Kidney glomerular epithelial cell (primary cell): ENCODE measurements at regions not wholly inside any gene's neighbourhood (a gene's known extent, or its start where the extent isn't known, plus 50 kb on each side); places are given as distances from the start of the nearest gene placed in this dataset.

Experiments
- DNase-seq: peaks from one replicate; lab custom pipeline; 2025; lab: John Stamatoyannopoulos, UW

DNA sequence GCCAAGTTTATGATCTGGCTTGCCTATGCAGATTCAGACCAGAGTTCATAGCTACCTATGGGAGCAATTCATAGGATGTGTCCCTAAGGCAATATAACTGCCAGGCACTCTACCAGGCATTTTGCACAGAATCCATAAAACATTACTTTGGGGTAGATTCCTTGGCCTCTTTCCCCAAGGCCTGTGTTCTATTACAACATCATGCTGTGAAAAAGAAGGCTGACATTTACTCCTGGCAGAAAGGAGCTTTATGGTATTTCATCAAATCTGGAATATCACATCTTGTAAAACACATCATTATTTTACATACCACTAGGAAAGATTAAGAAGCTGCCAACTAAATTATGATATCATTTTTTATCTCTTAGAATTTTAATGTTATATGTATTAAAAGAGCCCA, 287.0 kb upstream of the MARCKS start:
- DNase-seq, result no peak

DNA sequence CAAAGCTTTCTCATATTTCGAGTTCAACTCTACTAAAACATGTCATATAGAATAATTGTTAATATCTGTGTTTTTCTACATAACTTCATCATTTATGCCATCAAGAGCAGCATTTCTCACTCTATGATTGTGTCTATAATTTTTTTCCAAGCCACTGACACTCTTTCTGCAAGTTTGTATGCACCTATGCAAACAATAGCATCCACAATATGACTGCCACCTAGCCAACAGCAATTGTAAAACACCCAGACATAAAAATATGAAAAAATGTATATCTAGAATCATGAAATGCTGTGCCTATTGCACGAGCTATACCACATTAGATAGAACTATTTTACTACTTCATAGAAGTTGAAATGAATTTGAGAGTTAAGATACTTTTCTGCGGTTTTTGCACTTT, 286.5 kb upstream of the MARCKS start:
- DNase-seq, result no peak

DNA sequence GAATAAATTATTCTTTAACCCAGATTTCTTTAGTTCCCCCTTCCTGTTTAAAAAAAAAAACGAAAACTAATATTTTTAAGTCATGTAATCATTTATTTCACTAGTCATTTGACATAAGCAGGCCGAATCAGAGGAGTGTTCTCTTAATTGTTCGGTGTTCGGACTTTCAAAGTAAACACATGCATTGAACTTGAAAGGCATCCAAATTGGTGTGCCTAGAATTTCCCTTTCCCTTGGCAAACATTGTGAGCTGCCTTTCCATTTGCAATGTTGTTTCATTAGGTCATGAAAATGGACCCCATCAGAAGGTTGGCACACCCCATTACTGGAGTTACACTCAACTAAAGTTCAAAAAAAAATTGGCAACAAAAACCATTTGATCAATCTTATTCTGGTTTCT, 283.0 kb upstream of the MARCKS start:
- no peak for DNase-seq

DNA sequence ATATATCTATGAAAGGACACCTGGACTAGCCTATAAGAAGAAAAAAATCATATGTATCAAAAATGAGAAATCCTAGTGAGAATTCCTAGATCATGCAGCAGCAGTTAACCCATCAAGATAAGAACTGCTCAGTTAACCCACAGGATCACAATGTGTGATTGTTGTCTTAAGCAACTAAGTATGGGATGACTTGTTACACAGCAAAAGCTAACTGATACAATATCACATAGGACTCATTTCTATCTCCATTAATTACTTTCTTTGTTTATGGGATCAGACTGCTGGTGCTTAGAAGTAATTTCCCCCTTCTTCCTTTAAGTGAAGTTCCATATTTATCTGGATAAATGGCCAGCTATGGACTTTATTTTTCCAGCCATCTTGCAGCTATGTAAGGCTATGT, 280.8 kb upstream of the MARCKS start:
- DNase-seq, result no peak

GRCh38 chr6:113578691-113579090, 278.5 kb upstream of the MARCKS start:
- DNase-seq, result no peak

GRCh38 chr6:113584767-113585166, 272.4 kb upstream of the MARCKS start:
- no peak for DNase-seq

- no peak for DNase-seq
Observed at GRCh38 chr6:113585246-113585645, 271.9 kb upstream of the MARCKS start.

GRCh38 chr6:113586413-113587077, 270.6 kb upstream of the MARCKS start:
- no peak for DNase-seq

- DNase-seq, result no peak
Observed at GRCh38 chr6:113587078-113587699, 270.0 kb upstream of the MARCKS start.

- DNase-seq, result no peak
Observed at GRCh38 chr6:113588646-113589045, 268.5 kb upstream of the MARCKS start.

GRCh38 chr6:113591896-113592827, 265.0 kb upstream of the MARCKS start:
- peak; percentile 45 for DNase-seq

DNA sequence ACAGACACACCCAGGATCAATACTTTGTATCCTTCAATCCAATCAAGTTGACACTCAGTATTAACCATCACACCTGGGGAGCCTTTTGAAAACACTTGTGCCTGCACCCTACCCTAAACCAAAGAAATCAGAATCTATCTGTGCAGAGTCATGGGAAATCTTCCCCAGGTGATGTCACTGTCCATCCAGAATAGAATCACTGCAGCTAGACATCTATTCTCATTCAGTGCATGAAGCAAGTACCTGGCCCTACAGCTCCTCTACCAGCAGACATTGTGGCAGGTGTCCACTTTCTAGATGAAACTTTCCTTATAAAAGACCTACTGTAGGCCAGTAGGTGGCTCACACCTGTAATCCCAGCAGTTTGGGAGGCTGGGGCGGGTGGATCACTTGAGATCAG, 262.4 kb upstream of the MARCKS start:
- no peak for DNase-seq

DNA sequence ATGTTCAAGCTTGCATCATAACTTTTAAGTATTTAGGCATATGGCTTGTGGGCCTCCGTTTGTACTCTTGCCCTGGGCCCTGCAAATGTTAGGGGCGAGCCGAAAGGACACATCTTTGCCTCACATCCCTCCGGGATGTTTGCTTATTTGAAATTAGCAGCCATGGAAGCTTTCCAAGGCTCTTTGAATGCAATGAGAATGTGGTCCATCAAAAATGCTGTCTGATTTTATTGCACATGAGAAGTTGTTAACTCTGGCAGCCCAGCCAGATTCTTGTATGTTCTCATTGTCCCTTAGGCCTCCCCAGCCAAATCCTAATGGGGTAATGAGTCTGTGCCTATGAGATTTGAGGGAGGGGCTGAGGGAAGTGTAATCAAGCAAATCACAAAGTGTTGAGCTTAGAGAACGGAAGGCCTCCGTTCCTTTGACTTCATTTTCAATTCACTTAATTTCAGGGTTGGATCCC, 261.2 kb upstream of the MARCKS start:
- no peak for DNase-seq

- DNase-seq, result no peak
Observed at GRCh38 chr6:113596387-113597230, 260.5 kb upstream of the MARCKS start.

DNA sequence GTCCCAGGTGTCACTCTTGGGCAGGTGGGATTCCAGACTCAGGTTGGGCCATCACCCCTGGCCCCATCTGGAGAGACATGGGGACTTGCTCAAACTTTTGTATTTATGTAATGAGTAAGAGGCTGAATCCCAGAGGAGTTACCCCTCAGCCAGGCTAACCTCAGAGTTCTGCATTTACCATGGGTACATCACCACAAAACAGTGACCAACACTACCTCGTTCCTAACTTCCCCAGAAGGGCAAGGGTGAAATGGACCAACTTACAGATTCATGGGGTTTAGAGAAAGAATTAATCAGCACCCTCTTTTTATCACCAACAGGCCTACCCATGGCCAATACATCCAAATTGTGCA, 259.9 kb upstream of the MARCKS start:
- DNase-seq, result no peak

GRCh38 chr6:113598786-113599185, 258.4 kb upstream of the MARCKS start:
- DNase-seq, result no peak

GRCh38 chr6:113599444-113599843, 257.7 kb upstream of the MARCKS start:
- DNase-seq, result peak; percentile 9

DNA sequence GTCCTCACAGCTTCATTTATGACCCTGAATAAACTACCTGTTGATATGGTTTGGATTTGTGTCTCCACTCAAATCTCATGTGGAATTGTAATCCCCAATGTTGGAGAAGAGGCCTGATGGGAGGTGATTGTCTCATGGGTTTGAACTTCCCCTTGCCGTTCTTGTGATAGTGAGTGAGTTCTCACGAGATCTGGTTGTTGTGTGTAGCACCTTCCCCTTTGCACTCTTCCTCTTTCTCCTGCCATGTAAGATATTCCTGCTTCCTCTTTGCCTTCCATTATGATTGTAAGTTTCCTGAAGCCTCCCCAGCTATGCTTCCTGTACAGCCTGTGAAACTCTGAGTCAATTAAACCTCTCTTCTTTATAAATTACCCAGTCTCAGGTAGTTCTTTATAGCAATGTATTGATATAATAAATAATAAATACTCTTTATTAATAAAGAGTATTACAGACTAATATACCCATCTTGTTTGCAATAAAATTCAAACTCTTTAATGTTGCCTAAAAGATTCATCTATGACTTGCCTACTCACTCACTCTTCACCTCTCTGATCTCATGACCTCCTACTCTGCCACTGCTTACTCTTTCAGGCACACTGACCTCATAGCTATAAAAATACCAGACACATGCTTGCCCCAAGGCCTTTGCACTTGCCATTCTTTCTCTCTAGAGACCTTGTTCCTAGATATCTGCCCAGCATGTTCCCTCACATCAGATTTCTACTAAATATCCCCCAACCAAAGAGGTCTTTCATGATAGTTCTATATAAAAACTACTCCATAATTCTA, 256.4 kb upstream of the MARCKS start:
- DNase-seq, result no peak

- no peak for DNase-seq
Observed at GRCh38 chr6:113607821-113608545, 249.2 kb upstream of the MARCKS start.

DNA sequence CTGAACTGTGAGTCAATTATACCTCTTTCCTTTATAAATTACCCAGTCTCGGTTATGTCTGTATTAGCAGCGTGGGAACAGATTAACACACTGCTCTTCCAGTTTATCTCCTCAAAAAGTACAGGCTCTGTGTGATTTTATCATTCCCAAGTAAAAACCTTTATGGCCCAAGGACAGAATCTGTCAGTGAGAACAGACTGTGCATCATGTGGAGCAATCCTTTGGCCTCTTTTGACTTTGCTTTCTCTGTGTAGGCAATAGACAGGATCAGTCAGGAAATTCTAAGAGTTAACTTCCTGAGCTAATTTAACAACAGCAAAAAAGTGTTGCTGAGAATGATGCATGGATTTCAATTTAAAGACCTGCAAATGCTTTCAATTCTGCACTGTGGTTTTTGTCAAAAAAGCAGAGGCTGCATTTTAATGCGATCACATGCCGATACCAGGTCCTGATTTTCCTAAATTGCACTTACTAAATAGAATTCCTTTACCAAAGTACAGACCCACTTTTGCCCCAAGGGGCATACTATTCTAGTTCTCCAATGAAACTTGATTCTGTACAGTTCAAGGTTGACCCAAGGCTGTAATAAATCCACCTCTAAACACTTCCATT, 246.7 kb upstream of the MARCKS start:
- DNase-seq, result no peak
